Keratinocyte (primary cell): ENCODE measurements at regions not wholly inside any gene's neighbourhood (a gene's known extent, or its start where the extent isn't known, plus 50 kb on each side); places are given as distances from the start of the nearest gene placed in this dataset.

Experiments
- DNase-seq: peaks from one replicate; pipeline ENCODE4 v3.0.0-alpha.2; 2011; ENCODE audit warnings: low read depth, missing footprints, low spot score
- FAIRE-seq: peaks from 2 replicates; lab custom pipeline; 2011; peaks lifted over from hg19 to GRCh38; lab: Jason Lieb, UNC
- H2AFZ ChIP-seq: 2 replicates; pipeline ENCODE4 v1.6.0; 2012; ENCODE audit warnings: low read length, control low read depth, inconsistent platforms; ENCODE audit not compliant: control insufficient read depth
- H3K27ac ChIP-seq: 2 replicates; pipeline ENCODE4 v1.5.1; 2011; ENCODE audit warnings: low read length; ENCODE audit not compliant: control insufficient read depth, insufficient read depth
- H3K27me3 ChIP-seq: 3 replicates; pipeline ENCODE4 v1.6.0; 2011; ENCODE audit warnings: low read length; ENCODE audit not compliant: control insufficient read depth, insufficient read depth; ENCODE audit errors: extremely low read depth
- H3K36me3 ChIP-seq, 2 experiments: 2 replicates in 1 of 2; 3 replicates in 1 of 2; pipeline ENCODE4 v1.5.1; 2011; ENCODE audit warnings: low read length in 2 of 2, mild to moderate bottlenecking in 1 of 2; ENCODE audit not compliant: control insufficient read depth in 2 of 2, insufficient read depth in 2 of 2; ENCODE audit errors: extremely low read depth in 1 of 2
- H3K4me1 ChIP-seq: 3 replicates; pipeline ENCODE4 v1.5.1; 2011; ENCODE audit warnings: low read length; ENCODE audit not compliant: control insufficient read depth, insufficient read depth; ENCODE audit errors: extremely low read depth
- H3K4me2 ChIP-seq: 3 replicates; pipeline ENCODE4 v1.6.0; 2011; ENCODE audit warnings: low read depth, low read length; ENCODE audit not compliant: control insufficient read depth, insufficient read depth; ENCODE audit errors: extremely low read depth
- H3K4me3 ChIP-seq, 3 experiments: fragments of 200-600 bp in 1 of 3; sonication (generic) in 1 of 3; 2 replicates in 2 of 3; 3 replicates in 1 of 3; pipeline ENCODE4 v1.5.1; 2011 to 2016; ENCODE audit warnings: low read length in 3 of 3, mild to moderate bottlenecking in 3 of 3, control low read depth in 2 of 3, inconsistent platforms in 1 of 3, low read depth in 1 of 3, mixed read lengths in 1 of 3, mixed run types in 1 of 3, moderate library complexity in 1 of 3; ENCODE audit not compliant: control insufficient read depth in 2 of 3, insufficient read depth in 2 of 3; ENCODE audit errors: extremely low read depth in 1 of 3
- H3K79me2 ChIP-seq: 2 replicates; pipeline ENCODE4 v1.6.0; 2012; ENCODE audit warnings: low read length; ENCODE audit not compliant: control insufficient read depth, insufficient read depth
- H3K9ac ChIP-seq: 3 replicates; pipeline ENCODE4 v1.6.0; 2011; ENCODE audit warnings: low read length; ENCODE audit not compliant: control insufficient read depth, insufficient read depth; ENCODE audit errors: extremely low read depth
- H3K9me1 ChIP-seq: 3 replicates; pipeline ENCODE4 v1.6.0; 2011; ENCODE audit warnings: low read length; ENCODE audit not compliant: control insufficient read depth, insufficient read depth; ENCODE audit errors: extremely low read depth
- H3K9me3 ChIP-seq: 2 replicates; pipeline ENCODE4 v1.5.1; 2012; ENCODE audit warnings: low read depth, low read length; ENCODE audit not compliant: control insufficient read depth
- H4K20me1 ChIP-seq: 3 replicates; pipeline ENCODE4 v1.6.0; 2011; ENCODE audit warnings: low read length; ENCODE audit not compliant: control insufficient read depth, insufficient read depth; ENCODE audit errors: extremely low read depth
- CTCF ChIP-seq, 3 experiments: IDR thresholded peaks in 1 of 3; conservative IDR thresholded peaks in 1 of 3; optimal IDR thresholded peaks in 1 of 3; 2 replicates in 2 of 3; 3 replicates in 1 of 3; pipeline versions ENCODE3 to v1.5.1; 2011; ENCODE audit warnings: low read length in 3 of 3, mild to moderate bottlenecking in 3 of 3, moderate library complexity in 2 of 3, control low read depth in 1 of 3, inconsistent platforms in 1 of 3; ENCODE audit not compliant: insufficient read depth in 2 of 3; ENCODE audit errors: extremely low read depth in 1 of 3
- EZH2 ChIP-seq: IDR thresholded peaks from one replicate; pipeline ENCODE4 v1.6.1; 2012; ENCODE audit warnings: inconsistent platforms, mild to moderate bottlenecking, low read length, moderate library complexity
- dilution Hi-C: fragments of 300-500 bp; cut with MboI; formaldehyde crosslinking; loops from one replicate; pipeline ENCODE4 v1.7.0; 2020; ENCODE audit warnings: low sequenced_read_pairs; ENCODE audit not compliant: extremely low pct_ligation_motif_present

DNA sequence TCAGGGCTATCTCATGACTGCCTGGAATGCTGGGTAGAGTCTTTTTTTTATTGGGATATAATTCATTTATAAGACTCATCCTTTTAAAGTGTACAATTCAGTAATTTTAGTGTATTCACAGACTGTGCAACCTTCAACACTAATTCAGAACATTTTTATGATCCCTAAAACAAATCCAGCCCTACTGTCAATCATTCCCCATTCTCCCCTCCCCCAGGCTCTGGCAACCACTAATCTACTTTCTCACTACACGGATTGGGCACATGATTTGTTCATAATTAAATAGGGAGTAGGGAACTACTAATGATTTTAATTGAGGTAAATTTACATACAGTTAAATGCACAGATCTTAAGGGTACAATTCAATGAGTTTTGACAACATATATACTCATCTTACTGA is 225.7 kb downstream of the CDCA7 start:
- no peak for DNase-seq
- H3K79me2 ChIP-seq: no peaks in the 10 kb centered on the region
- peaks cover 2% of the 10 kb centered on the region for H3K4me1 ChIP-seq
- H3K9me1 ChIP-seq: no peaks in the 10 kb centered on the region
- no peak for FAIRE-seq
- no peak overlapping the region for H3K4me3 ChIP-seq
- H3K36me3 ChIP-seq: no peaks in the 10 kb centered on the region
- dilution Hi-C loops: no loop called here
- H3K27me3 ChIP-seq: no peaks in the 10 kb centered on the region
- no peak overlapping the region for H3K27ac ChIP-seq
- no peak overlapping the region for H3K9ac ChIP-seq
- no peak overlapping the region for H2AFZ ChIP-seq
- no peak for TF ChIP-seq EZH2
- TF ChIP-seq CTCF (optimal IDR thresholded peaks at IDR 0.05 in 1 of 3, IDR thresholded peaks at IDR 0.05 in 1 of 3, conservative IDR thresholded peaks at IDR 0.05 in 1 of 3; ENCODE audit: extremely low read depth in 1 of 3, insufficient read depth in 2 of 3, low read length in 3 of 3): no peak
- H3K4me2 ChIP-seq: no peak overlapping the region
- H4K20me1 ChIP-seq: no peaks in the 10 kb centered on the region
- no peaks in the 10 kb centered on the region for H3K9me3 ChIP-seq

- no peaks in the 10 kb centered on the region for H3K9me1 ChIP-seq
- H3K4me3 ChIP-seq: no peak overlapping the region
- H3K4me1 ChIP-seq: no peaks in the 10 kb centered on the region
- no peaks in the 10 kb centered on the region for H3K27me3 ChIP-seq
- dilution Hi-C loops: no loop called here
- H4K20me1 ChIP-seq: no peaks in the 10 kb centered on the region
- H3K9me3 ChIP-seq: no peaks in the 10 kb centered on the region
- no peak overlapping the region for H2AFZ ChIP-seq
- H3K36me3 ChIP-seq: no peaks in the 10 kb centered on the region
- H3K9ac ChIP-seq: no peak overlapping the region
- H3K79me2 ChIP-seq: no peaks in the 10 kb centered on the region
- DNase-seq: no peak
- H3K27ac ChIP-seq: no peak overlapping the region
- no peak overlapping the region for H3K4me2 ChIP-seq
- FAIRE-seq: no peak
- TF ChIP-seq EZH2 (no peak), CTCF (optimal IDR thresholded peaks at IDR 0.05 in 1 of 3, IDR thresholded peaks at IDR 0.05 in 1 of 3, conservative IDR thresholded peaks at IDR 0.05 in 1 of 3; ENCODE audit: extremely low read depth in 1 of 3, insufficient read depth in 2 of 3, low read length in 3 of 3) (no peak)
These were observed 226.3 kb downstream of the CDCA7 start for GRCh38 chr2:173580956-173581355.
